ENCODE measurements at regions not wholly inside any gene's neighbourhood (a gene's known extent, or its start where the extent isn't known, plus 50 kb on each side); places are given as distances from the start of the nearest gene placed in this dataset.
A peak's percentile ranks its signal among the peaks of the same experiment; 100 is the strongest.

DNA sequence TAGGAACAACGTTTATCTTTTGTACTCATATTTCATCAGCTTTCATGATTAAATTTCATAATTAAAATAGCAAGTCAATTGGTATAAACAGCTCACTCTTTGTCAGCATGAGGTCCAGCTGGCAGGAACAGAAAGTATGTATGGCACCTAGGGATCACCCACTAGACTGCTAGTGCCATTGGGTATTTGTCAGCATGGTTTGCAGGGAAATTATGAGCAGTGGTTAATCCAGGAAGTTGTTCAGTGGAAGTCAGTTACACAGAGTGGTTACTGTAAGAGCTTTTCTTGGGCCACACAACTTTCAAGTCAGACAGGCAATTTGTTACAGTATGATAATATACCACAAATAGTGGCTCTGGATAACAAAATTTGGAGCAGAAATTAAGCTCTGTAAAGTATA, 340.3 kb upstream of the RGS6 start:
- Mint-ChIP-seq H3K27ac (peak overlapping the region in 1 of 2 donors; percentile 54), H3K36me3 (no peaks in the 10 kb centered on the region), H3K27me3 (ENCODE audit: low read depth in 2 of 2) (no peaks in the 10 kb centered on the region), H3K4me3 (no peak overlapping the region), H3K4me1 (peaks cover 6 to 14% of the 10 kb centered on the region in 2 donors), H3K9me3 (no peaks in the 10 kb centered on the region)
- Histone ChIP-seq H3K4me1 (ENCODE audit: control insufficient read depth, insufficient read depth, low read length) (peaks cover 5% of the 10 kb centered on the region), H3K36me3 (ENCODE audit: control insufficient read depth, insufficient read depth, low read length) (no peaks in the 10 kb centered on the region), H3K27me3 (ENCODE audit: control insufficient read depth, insufficient read depth, low read length) (no peaks in the 10 kb centered on the region), H3K4me3 (ENCODE audit: low read length) (no peak overlapping the region), H3K9me3 (ENCODE audit: control insufficient read depth, insufficient read depth, low read length) (no peaks in the 10 kb centered on the region), H3K27ac (ENCODE audit: low read length) (no peak overlapping the region)
- peak in 1 of 2 donors; percentile 36 for DNase-seq
- TF ChIP-seq, protein P1, sequence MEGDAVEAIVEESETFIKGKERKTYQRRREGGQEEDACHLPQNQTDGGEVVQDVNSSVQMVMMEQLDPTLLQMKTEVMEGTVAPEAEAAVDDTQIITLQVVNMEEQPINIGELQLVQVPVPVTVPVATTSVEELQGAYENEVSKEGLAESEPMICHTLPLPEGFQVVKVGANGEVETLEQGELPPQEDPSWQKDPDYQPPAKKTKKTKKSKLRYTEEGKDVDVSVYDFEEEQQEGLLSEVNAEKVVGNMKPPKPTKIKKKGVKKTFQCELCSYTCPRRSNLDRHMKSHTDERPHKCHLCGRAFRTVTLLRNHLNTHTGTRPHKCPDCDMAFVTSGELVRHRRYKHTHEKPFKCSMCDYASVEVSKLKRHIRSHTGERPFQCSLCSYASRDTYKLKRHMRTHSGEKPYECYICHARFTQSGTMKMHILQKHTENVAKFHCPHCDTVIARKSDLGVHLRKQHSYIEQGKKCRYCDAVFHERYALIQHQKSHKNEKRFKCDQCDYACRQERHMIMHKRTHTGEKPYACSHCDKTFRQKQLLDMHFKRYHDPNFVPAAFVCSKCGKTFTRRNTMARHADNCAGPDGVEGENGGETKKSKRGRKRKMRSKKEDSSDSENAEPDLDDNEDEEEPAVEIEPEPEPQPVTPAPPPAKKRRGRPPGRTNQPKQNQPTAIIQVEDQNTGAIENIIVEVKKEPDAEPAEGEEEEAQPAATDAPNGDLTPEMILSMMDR (IDR thresholded peaks at IDR 0.05): no peak
- ATAC-seq: peak; percentile 61 to 68 (median 61)
- no CpG with 5 or more reads among the region's 1 CpG for WGBS (ENCODE audit: insufficient coverage)
- intact Hi-C loops (cut with micrococcal nuclease): no loop called here

DNA sequence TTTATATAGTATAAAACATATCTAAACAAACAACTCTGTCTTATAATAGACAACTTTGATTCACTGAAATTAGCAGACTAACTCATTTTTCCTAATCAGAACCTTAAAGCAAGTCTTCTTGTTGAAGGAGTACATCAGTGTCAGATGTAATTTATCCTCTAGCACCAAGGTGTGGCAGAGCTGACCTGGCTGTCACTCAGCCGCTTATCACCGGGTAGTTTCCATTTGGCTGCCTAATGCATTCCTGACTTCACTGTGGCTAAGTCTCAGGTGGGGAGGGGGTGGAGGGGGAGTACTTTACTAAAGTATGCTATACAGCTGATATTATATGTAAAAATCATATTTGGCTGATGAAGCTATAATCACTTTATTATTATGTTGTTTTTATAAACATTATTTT, 339.9 kb upstream of the RGS6 start:
- intact Hi-C loops (cut with micrococcal nuclease): no loop called here
- Histone ChIP-seq H3K4me1 (ENCODE audit: control insufficient read depth, insufficient read depth, low read length) (peaks cover 5% of the 10 kb centered on the region), H3K36me3 (ENCODE audit: control insufficient read depth, insufficient read depth, low read length) (no peaks in the 10 kb centered on the region), H3K4me3 (ENCODE audit: low read length) (no peak overlapping the region), H3K9me3 (ENCODE audit: control insufficient read depth, insufficient read depth, low read length) (no peaks in the 10 kb centered on the region), H3K27me3 (ENCODE audit: control insufficient read depth, insufficient read depth, low read length) (no peaks in the 10 kb centered on the region), H3K27ac (ENCODE audit: low read length) (no peak overlapping the region)
- no peaks in the 10 kb centered on the region for H3K27me3 Mint-ChIP-seq (ENCODE audit: low read depth in 2 of 2)
- no peak for DNase-seq
- no peak overlapping the region for H3K4me3 Mint-ChIP-seq
- no peaks in the 10 kb centered on the region for H3K36me3 Mint-ChIP-seq
- H3K4me1 Mint-ChIP-seq: peaks cover 8 to 14% of the 10 kb centered on the region in 2 donors
- TF ChIP-seq, protein P1 (IDR thresholded peaks at IDR 0.05): no peak
- 79% methylated on average over 2 of the region's 2 CpGs for WGBS (ENCODE audit: insufficient coverage)
- peak overlapping the region in 1 of 2 donors; percentile 54 for H3K27ac Mint-ChIP-seq
- H3K9me3 Mint-ChIP-seq: no peaks in the 10 kb centered on the region
- ATAC-seq: no peak

DNA sequence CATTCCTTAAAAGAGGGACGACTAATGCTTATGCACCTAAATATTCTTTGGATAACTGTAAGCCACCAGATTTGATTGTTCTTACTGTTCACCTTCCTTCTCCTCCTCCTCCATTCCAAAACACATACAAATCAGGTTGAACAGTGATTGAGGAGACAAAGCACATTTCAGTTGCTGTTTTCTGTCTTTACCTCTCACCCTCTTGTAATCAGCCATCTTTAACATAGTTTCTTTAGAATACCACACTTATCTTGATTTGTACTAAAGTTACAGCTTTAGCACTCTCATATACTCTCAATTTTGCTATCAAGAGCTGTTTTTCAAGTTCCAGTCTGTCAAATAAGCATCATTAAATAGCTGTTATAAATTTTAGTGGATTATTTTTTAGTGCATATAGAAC, 338.3 kb upstream of the RGS6 start:
- no peak for ATAC-seq
- Mint-ChIP-seq H3K36me3 (no peaks in the 10 kb centered on the region), H3K4me3 (no peak overlapping the region), H3K27ac (no peak overlapping the region), H3K4me1 (peaks cover 22 to 30% of the 10 kb centered on the region in 2 donors), H3K27me3 (ENCODE audit: low read depth in 2 of 2) (no peaks in the 10 kb centered on the region), H3K9me3 (no peaks in the 10 kb centered on the region)
- Histone ChIP-seq H3K4me1 (ENCODE audit: control insufficient read depth, insufficient read depth, low read length) (peaks cover 13% of the 10 kb centered on the region), H3K27ac (ENCODE audit: low read length) (no peak overlapping the region), H3K27me3 (ENCODE audit: control insufficient read depth, insufficient read depth, low read length) (no peaks in the 10 kb centered on the region), H3K4me3 (ENCODE audit: low read length) (no peak overlapping the region), H3K36me3 (ENCODE audit: control insufficient read depth, insufficient read depth, low read length) (no peaks in the 10 kb centered on the region), H3K9me3 (ENCODE audit: control insufficient read depth, insufficient read depth, low read length) (no peaks in the 10 kb centered on the region)
- WGBS (ENCODE audit: insufficient coverage): 100% methylated on average over 1 of the region's 1 CpG
- intact Hi-C loops (cut with micrococcal nuclease): no loop called here
- TF ChIP-seq, protein P1 (IDR thresholded peaks at IDR 0.05): no peak
- no peak for DNase-seq

DNA sequence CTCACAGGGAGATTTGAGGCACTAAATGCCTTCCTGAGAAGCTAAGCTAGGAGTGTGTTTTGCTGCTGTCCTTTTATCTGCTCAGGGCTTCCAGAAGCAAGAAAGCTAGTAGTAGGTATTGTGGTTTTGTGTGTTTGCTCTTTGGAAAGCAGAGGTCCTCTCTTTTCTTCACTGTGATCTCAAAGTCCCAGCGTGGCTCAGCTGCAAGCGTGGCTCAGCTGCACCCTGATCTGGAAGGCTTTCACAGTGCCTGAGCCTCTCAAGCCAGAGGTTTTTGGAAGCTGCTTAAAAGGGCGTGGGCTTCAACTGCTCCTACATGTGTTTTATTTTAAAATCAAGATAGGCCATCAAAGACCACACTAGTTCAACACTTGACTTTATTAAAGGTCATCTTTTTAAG, 337.4 kb upstream of the RGS6 start:
- intact Hi-C loops (cut with micrococcal nuclease): no loop called here
- Histone ChIP-seq H3K4me3 (ENCODE audit: low read length) (no peak overlapping the region), H3K27ac (ENCODE audit: low read length) (no peak overlapping the region), H3K9me3 (ENCODE audit: control insufficient read depth, insufficient read depth, low read length) (no peaks in the 10 kb centered on the region), H3K27me3 (ENCODE audit: control insufficient read depth, insufficient read depth, low read length) (no peaks in the 10 kb centered on the region), H3K4me1 (ENCODE audit: control insufficient read depth, insufficient read depth, low read length) (peaks cover 13% of the 10 kb centered on the region), H3K36me3 (ENCODE audit: control insufficient read depth, insufficient read depth, low read length) (no peaks in the 10 kb centered on the region)
- Mint-ChIP-seq H3K4me1 (peaks cover 22 to 31% of the 10 kb centered on the region in 2 donors), H3K27ac (no peak overlapping the region), H3K27me3 (ENCODE audit: low read depth in 2 of 2) (no peaks in the 10 kb centered on the region), H3K4me3 (no peak overlapping the region), H3K36me3 (no peaks in the 10 kb centered on the region), H3K9me3 (no peaks in the 10 kb centered on the region)
- 55% methylated on average over 3 of the region's 3 CpGs for WGBS (ENCODE audit: insufficient coverage)
- DNase-seq (peak in 1 of 2 donors; percentile 38), ATAC-seq (no peak)
- TF ChIP-seq, protein P1 (IDR thresholded peaks at IDR 0.05): no peak
